A673 (cell line): ENCODE measurements at regions not wholly inside any gene's neighbourhood (a gene's known extent, or its start where the extent isn't known, plus 50 kb on each side); places are given as distances from the start of the nearest gene placed in this dataset.

ENCODE experiments used
- BruUV-seq: library from RNA; stranded (reverse); fragments of 400-500 nt; replicated peaks from 2 replicates; lab custom pipeline; 2021; lab: Mats Ljungman, UMichigan
- CTCF ChIA-PET: fragments of 300-600 bp; sonication (Branson Sonifier 250); formaldehyde crosslinking; loops from one replicate; lab custom pipeline; 2022; ENCODE audit warnings: antibody characterized with exemption; lab: Charles Lee
- POLR2A ChIA-PET: fragments of 300-600 bp; sonication (Branson Sonifier 250); formaldehyde crosslinking; loops from one replicate; lab custom pipeline; 2022; ENCODE audit warnings: antibody characterized with exemption; ENCODE audit not compliant: low non-redundant PET; lab: Charles Lee
- DNase-seq: peaks from one replicate; pipeline ENCODE4 v3.0.0-alpha.2; 2015; ENCODE audit warnings: low spot score
- H3K27ac ChIP-seq: fragments of 200-600 bp; sonication (generic); 2 replicates; pipeline ENCODE4 v1.5.1; 2016; ENCODE audit warnings: mixed run types, low read depth, mild to moderate bottlenecking, mixed read lengths, antibody characterized with exemption, low read length; ENCODE audit not compliant: poor library complexity, severe bottlenecking
- H3K27me3 ChIP-seq: fragments of 200-600 bp; sonication (generic); replicated peaks from 2 replicates; pipeline ENCODE4 v1.6.1; 2017; ENCODE audit warnings: mixed run types, low read depth, mild to moderate bottlenecking, mixed read lengths, antibody characterized with exemption, low read length; ENCODE audit not compliant: insufficient read depth, poor library complexity
- H3K36me3 ChIP-seq: fragments of 200-600 bp; sonication (generic); 2 replicates; pipeline ENCODE4 v1.6.1; 2016; ENCODE audit warnings: mixed run types, mild to moderate bottlenecking, mixed read lengths, antibody characterized with exemption, low read length; ENCODE audit not compliant: insufficient read depth, poor library complexity, severe bottlenecking
- H3K4me1 ChIP-seq: fragments of 200-600 bp; sonication (generic); 2 replicates; pipeline ENCODE4 v1.6.1; 2017; ENCODE audit warnings: mixed run types, mild to moderate bottlenecking, mixed read lengths, antibody characterized with exemption, low read length; ENCODE audit not compliant: insufficient read depth, poor library complexity, severe bottlenecking
- H3K4me3 ChIP-seq: fragments of 200-600 bp; sonication (generic); 2 replicates; pipeline ENCODE4 v1.5.1; 2016; ENCODE audit warnings: low read depth, mixed run types, mild to moderate bottlenecking, mixed read lengths, low read length; ENCODE audit not compliant: poor library complexity, severe bottlenecking
- H3K9me3 ChIP-seq: fragments of 200-600 bp; sonication (generic); 2 replicates; pipeline ENCODE4 v1.6.1; 2016; ENCODE audit warnings: mixed run types, low read depth, mild to moderate bottlenecking, mixed read lengths, antibody characterized with exemption, low read length; ENCODE audit not compliant: poor library complexity, severe bottlenecking
- EZH2 ChIP-seq: fragments of 200-600 bp; sonication (generic); IDR thresholded peaks from 2 replicates; pipeline ENCODE4 v1.6.1; 2017; ENCODE audit warnings: borderline replicate concordance, low read depth, mild to moderate bottlenecking, mixed read lengths, antibody characterized with exemption, low read length; ENCODE audit not compliant: poor library complexity, severe bottlenecking
- intact Hi-C: fragments of 100-400 bp; cut with micrococcal nuclease; formaldehyde crosslinking; loops from one replicate; pipeline ENCODE4 v1.10.0; 2022; ENCODE audit not compliant: unreplicated experiment
- TF ChIP-seq, protein P1 (sequence below): fragments of 300-800, 200-600 bp; sonication (generic); conservative IDR thresholded peaks from 2 replicates; pipeline ENCODE4 v1.5.1; 2017; ENCODE audit warnings: low read depth, mild to moderate bottlenecking, antibody characterized with exemption, low read length, moderate library complexity, mixed read lengths

DNA sequence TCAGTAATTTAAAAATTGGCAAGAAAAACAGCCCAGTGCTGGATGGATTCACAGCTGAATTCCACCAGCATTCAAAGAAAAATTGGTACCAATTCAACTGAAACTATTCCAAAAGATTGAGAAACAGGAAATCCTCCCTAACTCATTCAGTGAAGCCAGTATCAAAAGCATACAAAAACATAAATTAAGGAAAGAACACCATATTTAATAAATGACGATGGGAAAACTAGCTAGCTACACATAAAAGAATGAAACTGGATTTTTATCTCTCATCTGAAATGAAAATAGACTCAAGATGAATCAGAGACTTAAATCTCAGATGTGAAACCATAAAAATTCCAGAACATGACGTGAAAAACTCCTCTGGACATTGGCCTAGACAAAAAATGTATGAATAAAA, 516.8 kb upstream of the SPANXN1 start:
- intact Hi-C loops: no loop called here
- CTCF ChIA-PET: no interaction called here

DNA sequence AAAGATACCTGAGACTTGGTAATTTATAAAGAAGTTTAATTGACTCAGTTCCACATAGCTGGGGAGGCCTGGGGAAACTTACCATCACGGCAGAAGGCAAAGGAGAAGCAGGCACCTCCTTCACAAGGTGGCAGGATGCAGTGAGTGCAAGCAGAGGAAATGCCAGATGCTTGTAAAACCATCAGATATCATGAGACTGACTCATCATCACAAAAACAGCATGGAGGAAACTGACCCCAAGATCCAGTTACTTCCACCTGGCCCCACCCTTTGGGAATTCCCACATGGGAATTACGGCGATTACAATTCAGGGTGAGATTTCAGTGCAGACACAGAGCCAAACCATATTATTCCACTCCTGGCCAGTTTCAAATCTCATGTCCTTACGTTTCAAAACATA, 514.7 kb upstream of the SPANXN1 start:
- ChIA-PET CTCF (no interaction called here), POLR2A (no interaction called here)
- TF ChIP-seq, protein P1, sequence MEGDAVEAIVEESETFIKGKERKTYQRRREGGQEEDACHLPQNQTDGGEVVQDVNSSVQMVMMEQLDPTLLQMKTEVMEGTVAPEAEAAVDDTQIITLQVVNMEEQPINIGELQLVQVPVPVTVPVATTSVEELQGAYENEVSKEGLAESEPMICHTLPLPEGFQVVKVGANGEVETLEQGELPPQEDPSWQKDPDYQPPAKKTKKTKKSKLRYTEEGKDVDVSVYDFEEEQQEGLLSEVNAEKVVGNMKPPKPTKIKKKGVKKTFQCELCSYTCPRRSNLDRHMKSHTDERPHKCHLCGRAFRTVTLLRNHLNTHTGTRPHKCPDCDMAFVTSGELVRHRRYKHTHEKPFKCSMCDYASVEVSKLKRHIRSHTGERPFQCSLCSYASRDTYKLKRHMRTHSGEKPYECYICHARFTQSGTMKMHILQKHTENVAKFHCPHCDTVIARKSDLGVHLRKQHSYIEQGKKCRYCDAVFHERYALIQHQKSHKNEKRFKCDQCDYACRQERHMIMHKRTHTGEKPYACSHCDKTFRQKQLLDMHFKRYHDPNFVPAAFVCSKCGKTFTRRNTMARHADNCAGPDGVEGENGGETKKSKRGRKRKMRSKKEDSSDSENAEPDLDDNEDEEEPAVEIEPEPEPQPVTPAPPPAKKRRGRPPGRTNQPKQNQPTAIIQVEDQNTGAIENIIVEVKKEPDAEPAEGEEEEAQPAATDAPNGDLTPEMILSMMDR: no peak
- TF ChIP-seq EZH2: no peak
- H3K4me3 ChIP-seq: no peak overlapping the region
- no peaks in the 10 kb centered on the region for H3K4me1 ChIP-seq
- H3K9me3 ChIP-seq: peaks cover 3% of the 10 kb centered on the region
- H3K36me3 ChIP-seq: no peaks in the 10 kb centered on the region
- no peaks in the 10 kb centered on the region for H3K27me3 ChIP-seq
- intact Hi-C loops: no loop called here
- no peak overlapping the region for H3K27ac ChIP-seq
- no TSS peak for BruUV-seq
- DNase-seq: no peak

More for the DNA sequence above, 516.8 kb upstream of the SPANXN1 start:
- Histone ChIP-seq H3K27ac (no peak overlapping the region), H3K36me3 (no peaks in the 10 kb centered on the region), H3K4me3 (no peak overlapping the region), H3K27me3 (no peaks in the 10 kb centered on the region), H3K9me3 (peaks cover 10% of the 10 kb centered on the region), H3K4me1 (no peaks in the 10 kb centered on the region)
- POLR2A ChIA-PET: no interaction called here
- no peak for DNase-seq
- no peak for TF ChIP-seq EZH2
- TF ChIP-seq, protein P1: no peak
- no TSS peak for BruUV-seq

DNA sequence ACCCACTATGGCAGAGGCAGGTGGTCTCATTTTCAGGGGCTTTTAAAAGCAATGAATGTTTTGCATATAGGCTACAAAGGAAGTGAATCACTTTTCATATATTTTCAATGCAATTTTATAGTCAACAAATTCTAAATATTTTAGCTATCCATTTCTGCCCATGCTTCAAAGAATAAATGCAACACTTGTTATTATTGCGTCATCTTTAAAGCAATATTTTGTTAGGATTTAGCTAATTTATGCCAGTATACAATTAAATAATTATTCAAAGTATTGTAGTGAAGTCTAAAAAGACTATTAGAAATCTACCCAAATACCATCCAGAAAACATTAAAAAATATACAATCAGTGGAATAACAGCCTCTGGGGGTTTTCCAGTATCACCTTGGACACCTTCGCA, 509.1 kb upstream of the SPANXN1 start:
- no TSS peak for BruUV-seq
- no peak overlapping the region for H3K4me3 ChIP-seq
- intact Hi-C loops: no loop called here
- ChIA-PET CTCF (no interaction called here), POLR2A (no interaction called here)
- H3K27me3 ChIP-seq: no peaks in the 10 kb centered on the region
- no peaks in the 10 kb centered on the region for H3K36me3 ChIP-seq
- no peaks in the 10 kb centered on the region for H3K4me1 ChIP-seq
- no peak for TF ChIP-seq EZH2
- TF ChIP-seq, protein P1: no peak
- no peak for DNase-seq
- no peak overlapping the region for H3K27ac ChIP-seq
- peaks cover 3% of the 10 kb centered on the region for H3K9me3 ChIP-seq
